B cell (primary cell): ENCODE measurements at regions not wholly inside any gene's neighbourhood (a gene's known extent, or its start where the extent isn't known, plus 50 kb on each side); places are given as distances from the start of the nearest gene placed in this dataset.
"Not testable (repeated sequence)": the region's sequence is repeated elsewhere in the genome, so short reads cannot be mapped to it uniquely, and the experiment has no call there.

Experiments used
- ATAC-seq: fragments of 200-7000 bp; cut with Tn5 transposase; one replicate; pipeline ENCODE4 v1.10.0; 2021; ENCODE audit warnings: low read depth, mild to moderate bottlenecking, moderate number of reproducible peaks, moderate library complexity
- CTCF ChIA-PET: fragments of 350-600 bp; sonication (Branson Sonifier 250); formaldehyde crosslinking; loops from one replicate; lab custom pipeline; 2021; ENCODE audit warnings: antibody characterized with exemption, inconsistent platforms; lab: Charles Lee
- POLR2A ChIA-PET: fragments of 350-600 bp; sonication (Branson Sonifier 250); formaldehyde crosslinking; loops from one replicate; lab custom pipeline; 2021; ENCODE audit warnings: antibody characterized with exemption; lab: Charles Lee
- DNase-seq: peaks from one replicate; pipeline ENCODE4 v3.0.0; 2013
- H2AFZ ChIP-seq: 2 replicates; pipeline ENCODE4 v1.6.1; 2012; ENCODE audit warnings: mild to moderate bottlenecking, low read depth, low read length; ENCODE audit not compliant: insufficient read depth, poor library complexity, severe bottlenecking
- H3K27ac ChIP-seq, 2 donors: 1 replicate in 1 of 2; 2 replicates in 1 of 2; pipeline ENCODE4 v1.5.1; 2012 to 2013; ENCODE audit warnings: low read length in 2 of 2, mild to moderate bottlenecking in 2 of 2, moderate library complexity in 1 of 2
- H3K27me3 ChIP-seq, 4 experiments: fragments of 200-600 bp in 1 of 4; sonication (generic) in 1 of 4; replicated peaks in 1 of 4; 1 replicate in 2 of 4; 2 replicates in 2 of 4; pipeline versions ENCODE4 v1.6.1 to v1.7.0; 2013 to 2016; ENCODE audit warnings: low read length in 3 of 4, mild to moderate bottlenecking in 2 of 4, mixed read lengths in 1 of 4, moderate library complexity in 1 of 4; ENCODE audit not compliant: insufficient read depth in 4 of 4, control insufficient read depth in 3 of 4; ENCODE audit errors: control extremely low read depth in 1 of 4
- H3K36me3 ChIP-seq, 2 experiments: replicated peaks in 1 of 2; 1 replicate in 1 of 2; 2 replicates in 1 of 2; pipeline versions ENCODE4 v1.6.1 to v1.7.1; 2013; ENCODE audit warnings: low read length in 1 of 2; ENCODE audit not compliant: insufficient read depth in 2 of 2, control insufficient read depth in 1 of 2; ENCODE audit errors: control extremely low read depth in 1 of 2, extremely low read depth in 1 of 2
- H3K4me1 ChIP-seq, 2 donors: fragments of 200-600 bp in 1 of 2; sonication (generic) in 1 of 2; 1 replicate in 1 of 2; 2 replicates in 1 of 2; pipeline versions ENCODE4 v1.5.1 to v1.6.1; 2013 to 2017; ENCODE audit warnings: low read length in 2 of 2; ENCODE audit not compliant: control insufficient read depth in 2 of 2, insufficient read depth in 2 of 2
- H3K4me2 ChIP-seq: replicated peaks from 2 replicates; pipeline ENCODE3; 2012; ENCODE audit warnings: mild to moderate bottlenecking, low read depth, low read length; ENCODE audit not compliant: poor library complexity, severe bottlenecking
- H3K4me3 ChIP-seq, 5 experiments: fragments of 200-600 bp in 1 of 5; sonication (generic) in 1 of 5; 1 replicate in 3 of 5; 2 replicates in 2 of 5; pipeline versions ENCODE4 v1.5.1 to v1.7.0; 2011 to 2016; ENCODE audit warnings: low read length in 4 of 5, mild to moderate bottlenecking in 4 of 5, low read depth in 2 of 5, control low read depth in 1 of 5, moderate library complexity in 1 of 5; ENCODE audit not compliant: insufficient read depth in 1 of 5; ENCODE audit errors: control extremely low read depth in 1 of 5, extremely low read depth in 1 of 5
- H3K79me2 ChIP-seq: fragments of 200-600 bp; sonication (generic); one replicate; pipeline ENCODE4 v1.6.0; 2016; ENCODE audit warnings: low read length; ENCODE audit not compliant: control insufficient read depth, insufficient read depth
- H3K9ac ChIP-seq: fragments of 200-600 bp; sonication (generic); 2 replicates; pipeline ENCODE4 v1.6.1; 2017; ENCODE audit warnings: mild to moderate bottlenecking, low read length, moderate library complexity
- H3K9me3 ChIP-seq, 3 donors: one replicate each; pipeline versions ENCODE4 v1.6.1 to v1.7.1; 2013; ENCODE audit warnings: low read length in 2 of 3; ENCODE audit not compliant: control insufficient read depth in 2 of 3, insufficient read depth in 1 of 3; ENCODE audit errors: control extremely low read depth in 1 of 3
- H4K20me1 ChIP-seq: 2 replicates; pipeline ENCODE4 v1.6.0; 2012; ENCODE audit warnings: mild to moderate bottlenecking, low read length; ENCODE audit not compliant: insufficient read depth, control insufficient read depth, poor library complexity, severe bottlenecking
- H3K27ac Mint-ChIP-seq: one replicate; pipeline ENCODE4 v1.8.0; 2021; ENCODE audit warnings: mixed read lengths
- H3K27me3 Mint-ChIP-seq: one replicate; pipeline ENCODE4 v1.8.0; 2021; ENCODE audit warnings: mixed read lengths
- H3K4me1 Mint-ChIP-seq: one replicate; pipeline ENCODE4 v1.8.0; 2021; ENCODE audit warnings: mixed read lengths
- H3K4me3 Mint-ChIP-seq: one replicate; pipeline ENCODE4 v1.8.0; 2021; ENCODE audit warnings: mixed read lengths
- H3K9me3 Mint-ChIP-seq: one replicate; pipeline ENCODE4 v1.8.0; 2022; ENCODE audit warnings: mixed read lengths; ENCODE audit not compliant: insufficient read depth
- WGBS: methylation state at CpG from one replicate; pipeline ENCODE4 v1.1.5; 2013; ENCODE audit warnings: missing lambda C conversion rate; ENCODE audit not compliant: insufficient coverage; 5-methylcytosine and 5-hydroxymethylcytosine counted together
- intact Hi-C: fragments of 100-400 bp; cut with micrococcal nuclease; formaldehyde crosslinking; loops from one replicate; pipeline ENCODE4 v1.10.0; 2022

DNA sequence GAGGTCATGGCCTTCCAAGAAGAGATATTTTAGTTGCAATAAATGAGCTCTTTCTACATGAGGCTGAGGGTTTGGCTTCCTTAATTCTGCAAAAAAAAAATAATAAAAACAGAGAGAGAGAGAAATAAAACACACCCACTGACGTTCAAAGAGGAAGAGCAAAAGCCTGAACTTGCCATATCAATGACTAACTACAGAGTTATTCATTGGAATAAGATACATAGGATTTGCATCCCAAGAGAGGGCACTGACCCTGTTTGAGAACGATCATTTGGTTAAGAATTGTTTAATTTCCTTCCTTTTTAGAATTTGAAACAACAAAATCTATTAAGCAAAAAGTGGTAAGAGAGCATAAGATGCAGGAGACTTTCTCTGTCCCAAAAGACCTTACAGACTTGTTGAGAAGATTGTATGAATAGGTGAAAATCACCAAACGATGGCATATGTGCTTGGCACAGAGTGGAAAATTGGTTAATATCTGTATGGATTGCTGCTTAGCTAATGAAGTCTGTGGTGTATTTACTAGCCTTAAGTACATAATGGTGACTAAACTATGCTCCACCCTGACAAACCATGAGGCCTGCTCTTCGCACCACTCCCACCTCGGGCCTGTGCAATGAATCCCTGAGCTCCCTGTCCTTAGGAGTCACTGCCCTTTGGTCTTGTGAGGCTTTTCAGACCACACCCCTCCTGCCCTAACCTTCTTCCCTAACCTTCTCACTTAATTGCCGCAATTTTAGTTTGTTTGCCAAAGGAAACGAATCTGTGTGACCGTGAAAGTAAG, 479.0 kb downstream of the TUBA3C start:
- H3K4me3 Mint-ChIP-seq, H3K4me3 ChIP-seq, POLR2A ChIA-PET, H3K9ac ChIP-seq, H3K79me2 ChIP-seq, H3K4me1 ChIP-seq, H4K20me1 ChIP-seq, H3K36me3 ChIP-seq, H3K27me3 Mint-ChIP-seq, intact Hi-C loops, CTCF ChIA-PET, H3K27ac Mint-ChIP-seq, H3K4me2 ChIP-seq, H3K27ac ChIP-seq, DNase-seq, H3K27me3 ChIP-seq, H3K9me3 Mint-ChIP-seq, H2AFZ ChIP-seq, ATAC-seq, H3K9me3 ChIP-seq, H3K4me1 Mint-ChIP-seq: not testable (repeated sequence)
- 92% methylated on average over 5 of the region's 8 CpGs for WGBS

DNA sequence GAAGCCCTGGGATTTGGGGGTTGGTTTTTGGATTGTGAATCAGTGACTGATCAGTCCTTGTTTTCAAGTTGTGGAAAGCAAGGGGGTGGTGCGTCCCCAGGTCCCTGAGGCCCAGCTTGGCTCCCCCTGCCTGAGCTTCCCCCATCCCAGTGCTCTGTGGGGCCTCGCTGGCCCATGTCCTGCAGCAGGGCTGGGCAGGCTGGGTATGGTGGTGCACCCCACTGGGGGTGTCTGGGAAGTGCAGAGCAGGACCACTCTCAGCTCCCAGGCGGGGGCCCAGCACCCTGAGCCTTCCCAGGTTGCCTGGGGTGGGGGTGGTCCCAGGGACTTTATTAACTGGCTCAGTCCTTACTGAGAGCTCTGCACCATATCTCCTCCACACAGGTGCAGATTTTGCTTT, 483.3 kb downstream of the TUBA3C start:
- H3K9ac ChIP-seq, H3K36me3 ChIP-seq, H3K27ac ChIP-seq, CTCF ChIA-PET, H3K4me3 Mint-ChIP-seq, H3K79me2 ChIP-seq, H3K27me3 ChIP-seq, H3K27me3 Mint-ChIP-seq, H4K20me1 ChIP-seq, ATAC-seq, H3K9me3 ChIP-seq, H3K4me2 ChIP-seq, intact Hi-C loops, DNase-seq, H3K9me3 Mint-ChIP-seq, H3K4me3 ChIP-seq, H3K27ac Mint-ChIP-seq, H3K4me1 ChIP-seq, H3K4me1 Mint-ChIP-seq, POLR2A ChIA-PET, H2AFZ ChIP-seq: not testable (repeated sequence)
- 20% methylated on average over 1 of the region's 3 CpGs for WGBS

DNA sequence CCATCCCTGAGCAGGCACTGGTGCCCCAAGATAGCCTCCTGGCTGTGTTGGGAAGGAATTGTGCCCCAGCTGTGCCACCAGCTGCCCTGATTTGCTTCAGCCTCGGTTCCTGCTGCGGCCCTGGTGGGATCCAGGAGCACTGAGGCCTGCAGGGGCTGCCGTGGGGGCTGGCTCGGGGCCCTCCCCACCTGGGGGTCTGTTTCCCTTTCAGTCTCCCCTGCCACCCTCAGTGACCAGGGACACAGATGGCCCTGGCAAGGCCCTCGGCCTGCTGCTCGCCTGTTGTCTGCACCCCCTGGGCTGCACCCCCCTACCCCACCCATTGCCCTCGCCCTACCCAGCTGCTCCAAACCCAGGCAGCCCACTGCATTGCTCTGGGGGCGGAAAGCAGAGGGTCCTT, 483.8 kb downstream of the TUBA3C start:
- H2AFZ ChIP-seq, H3K4me3 ChIP-seq, H3K9me3 ChIP-seq, POLR2A ChIA-PET, CTCF ChIA-PET, DNase-seq, H3K79me2 ChIP-seq, H3K4me2 ChIP-seq, H3K27me3 Mint-ChIP-seq, H3K27me3 ChIP-seq, H3K4me3 Mint-ChIP-seq, ATAC-seq, H3K27ac ChIP-seq, H3K36me3 ChIP-seq, H4K20me1 ChIP-seq, intact Hi-C loops, H3K9me3 Mint-ChIP-seq, H3K9ac ChIP-seq, H3K27ac Mint-ChIP-seq, H3K4me1 Mint-ChIP-seq, H3K4me1 ChIP-seq: not testable (repeated sequence)
- WGBS, result 83% methylated on average over 4 of the region's 8 CpGs

DNA sequence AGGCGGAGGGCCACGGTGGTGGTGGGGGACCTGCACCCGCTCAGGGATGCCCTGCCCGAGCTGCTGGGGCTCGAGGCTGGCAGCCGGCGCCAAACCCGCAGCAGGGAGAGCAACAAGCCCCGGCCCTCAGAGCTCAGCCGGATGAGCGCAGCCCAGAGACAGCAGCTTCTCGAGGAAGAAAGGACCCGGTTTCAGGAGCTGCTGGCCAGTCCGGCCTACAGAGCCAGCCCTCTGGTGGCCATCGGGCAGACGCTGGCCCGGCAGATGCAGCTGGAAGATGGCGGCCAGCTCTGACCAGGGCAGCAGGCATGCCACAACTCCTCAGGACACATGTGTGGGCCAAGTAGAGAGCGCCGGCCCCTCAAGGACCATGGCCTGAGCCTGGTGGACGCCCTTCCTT, 484.4 kb downstream of the TUBA3C start:
- H3K4me1 ChIP-seq, H3K4me1 Mint-ChIP-seq, H3K27me3 Mint-ChIP-seq, POLR2A ChIA-PET, CTCF ChIA-PET, H3K27ac Mint-ChIP-seq, H3K4me3 ChIP-seq, H3K4me3 Mint-ChIP-seq, intact Hi-C loops, H3K9me3 Mint-ChIP-seq, H3K27me3 ChIP-seq, ATAC-seq, H3K36me3 ChIP-seq, H3K79me2 ChIP-seq, H3K4me2 ChIP-seq, H3K9ac ChIP-seq, DNase-seq, H3K9me3 ChIP-seq, H2AFZ ChIP-seq, H4K20me1 ChIP-seq, H3K27ac ChIP-seq: not testable (repeated sequence)
- WGBS, result 92% methylated on average over 17 of the region's 21 CpGs
